HepG2 (cell line): ENCODE measurements at regions not wholly inside any gene's neighbourhood (a gene's known extent, or its start where the extent isn't known, plus 50 kb on each side); places are given as distances from the start of the nearest gene placed in this dataset.
A peak's percentile ranks its signal among the peaks of the same experiment; 100 is the strongest.

Source experiments
- ADNP ChIP-seq: sonication (generic); formaldehyde crosslinking; IDR thresholded peaks from 2 replicates; pipeline ENCODE4 v1.4.0; 2020; ENCODE audit warnings: missing genetic modification reagents
- ATF3 ChIP-seq: sonication (generic); formaldehyde crosslinking; IDR thresholded peaks from 2 replicates; pipeline ENCODE4 v1.4.0; 2020; ENCODE audit warnings: missing genetic modification reagents
- GMEB1 ChIP-seq: sonication (generic); formaldehyde crosslinking; IDR thresholded peaks from 2 replicates; pipeline ENCODE4 v1.5.1; 2020; ENCODE audit warnings: missing genetic modification reagents, mild to moderate bottlenecking, borderline replicate concordance
- HMGA1 ChIP-seq: sonication (generic); formaldehyde crosslinking; conservative IDR thresholded peaks from 2 replicates; pipeline ENCODE4 v1.4.0; 2020; ENCODE audit warnings: missing genetic modification reagents
- MBNL3 ChIP-seq: fragments of 250-450 bp; sonication (Bioruptor Pico); conservative IDR thresholded peaks from 2 replicates; pipeline ENCODE4 v1.8.0; 2022; ENCODE audit warnings: mild to moderate bottlenecking, inconsistent platforms
- MED8 ChIP-seq: sonication (generic); formaldehyde crosslinking; IDR thresholded peaks from 2 replicates; pipeline ENCODE4 v1.8.1; 2023; ENCODE audit warnings: mild to moderate bottlenecking, missing genetic modification reagents; ENCODE audit not compliant: insufficient replicate concordance
- PCBP2 ChIP-seq: fragments of 200-400 bp; formaldehyde crosslinking; optimal IDR thresholded peaks from 2 replicates; pipeline ENCODE3; 2018; ENCODE audit warnings: low read length, low read depth; ENCODE audit not compliant: poor library complexity, severe bottlenecking
- SAP130 ChIP-seq: IDR thresholded peaks from 2 replicates; pipeline ENCODE4 v1.6.1; 2016; ENCODE audit warnings: low read depth
- ZKSCAN5 ChIP-seq: sonication (generic); formaldehyde crosslinking; IDR thresholded peaks from 2 replicates; pipeline ENCODE4 v1.5.1; 2020; ENCODE audit warnings: mild to moderate bottlenecking, missing genetic modification reagents
- ZNF720 ChIP-seq: sonication (generic); formaldehyde crosslinking; IDR thresholded peaks from 2 replicates; pipeline ENCODE4 v1.4.0; 2020; ENCODE audit warnings: missing genetic modification reagents
- ZNF737 ChIP-seq: sonication (generic); formaldehyde crosslinking; IDR thresholded peaks from 2 replicates; pipeline ENCODE4 v1.5.0; 2020; ENCODE audit warnings: missing genetic modification reagents, mild to moderate bottlenecking, borderline replicate concordance
- TF ChIP-seq, protein P1 (sequence below): sonication (generic); formaldehyde crosslinking; IDR thresholded peaks from 2 replicates; pipeline ENCODE4; 2020; ENCODE audit warnings: missing genetic modification reagents, mild to moderate bottlenecking, borderline replicate concordance
- TF ChIP-seq, protein P2 (sequence below): sonication (generic); formaldehyde crosslinking; IDR thresholded peaks from 2 replicates; pipeline ENCODE4 v1.4.0; 2020; ENCODE audit warnings: missing genetic modification reagents

GRCh38 chr6:13873288-13874190, 51.2 kb upstream of the RNF182 start (continued):
- TF ChIP-seq, protein P1, sequence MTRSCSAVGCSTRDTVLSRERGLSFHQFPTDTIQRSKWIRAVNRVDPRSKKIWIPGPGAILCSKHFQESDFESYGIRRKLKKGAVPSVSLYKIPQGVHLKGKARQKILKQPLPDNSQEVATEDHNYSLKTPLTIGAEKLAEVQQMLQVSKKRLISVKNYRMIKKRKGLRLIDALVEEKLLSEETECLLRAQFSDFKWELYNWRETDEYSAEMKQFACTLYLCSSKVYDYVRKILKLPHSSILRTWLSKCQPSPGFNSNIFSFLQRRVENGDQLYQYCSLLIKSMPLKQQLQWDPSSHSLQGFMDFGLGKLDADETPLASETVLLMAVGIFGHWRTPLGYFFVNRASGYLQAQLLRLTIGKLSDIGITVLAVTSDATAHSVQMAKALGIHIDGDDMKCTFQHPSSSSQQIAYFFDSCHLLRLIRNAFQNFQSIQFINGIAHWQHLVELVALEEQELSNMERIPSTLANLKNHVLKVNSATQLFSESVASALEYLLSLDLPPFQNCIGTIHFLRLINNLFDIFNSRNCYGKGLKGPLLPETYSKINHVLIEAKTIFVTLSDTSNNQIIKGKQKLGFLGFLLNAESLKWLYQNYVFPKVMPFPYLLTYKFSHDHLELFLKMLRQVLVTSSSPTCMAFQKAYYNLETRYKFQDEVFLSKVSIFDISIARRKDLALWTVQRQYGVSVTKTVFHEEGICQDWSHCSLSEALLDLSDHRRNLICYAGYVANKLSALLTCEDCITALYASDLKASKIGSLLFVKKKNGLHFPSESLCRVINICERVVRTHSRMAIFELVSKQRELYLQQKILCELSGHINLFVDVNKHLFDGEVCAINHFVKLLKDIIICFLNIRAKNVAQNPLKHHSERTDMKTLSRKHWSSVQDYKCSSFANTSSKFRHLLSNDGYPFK (CRISPR knock-in tag) = peak; percentile 90
- TF ChIP-seq ATF3 (CRISPR knock-in tag) (peak; percentile 78; the same call in 1 of the 2 replicates), ZNF737 (peak; percentile 94; the same call in 1 of the 2 replicates), MBNL3 (CRISPR knock-in tag) (no peak), SAP130 (CRISPR knock-in tag) (peak; percentile 51; the same call in 1 of the 2 replicates), ZNF720 (CRISPR knock-in tag) (peak; percentile 88; the same call in 1 of the 2 replicates), PCBP2 (no peak), HMGA1 (no peak), MED8 (CRISPR knock-in tag) (peak; percentile 56), ZKSCAN5 (CRISPR knock-in tag) (0 out of 2 replicates have a peak, but pooled peaks have one; percentile 52), GMEB1 (CRISPR knock-in tag) (peak; percentile 51; the same call in 1 of the 2 replicates), ADNP (CRISPR knock-in tag) (0 out of 2 replicates have a peak, but pooled peaks have one; percentile 28)
- TF ChIP-seq, protein P2, sequence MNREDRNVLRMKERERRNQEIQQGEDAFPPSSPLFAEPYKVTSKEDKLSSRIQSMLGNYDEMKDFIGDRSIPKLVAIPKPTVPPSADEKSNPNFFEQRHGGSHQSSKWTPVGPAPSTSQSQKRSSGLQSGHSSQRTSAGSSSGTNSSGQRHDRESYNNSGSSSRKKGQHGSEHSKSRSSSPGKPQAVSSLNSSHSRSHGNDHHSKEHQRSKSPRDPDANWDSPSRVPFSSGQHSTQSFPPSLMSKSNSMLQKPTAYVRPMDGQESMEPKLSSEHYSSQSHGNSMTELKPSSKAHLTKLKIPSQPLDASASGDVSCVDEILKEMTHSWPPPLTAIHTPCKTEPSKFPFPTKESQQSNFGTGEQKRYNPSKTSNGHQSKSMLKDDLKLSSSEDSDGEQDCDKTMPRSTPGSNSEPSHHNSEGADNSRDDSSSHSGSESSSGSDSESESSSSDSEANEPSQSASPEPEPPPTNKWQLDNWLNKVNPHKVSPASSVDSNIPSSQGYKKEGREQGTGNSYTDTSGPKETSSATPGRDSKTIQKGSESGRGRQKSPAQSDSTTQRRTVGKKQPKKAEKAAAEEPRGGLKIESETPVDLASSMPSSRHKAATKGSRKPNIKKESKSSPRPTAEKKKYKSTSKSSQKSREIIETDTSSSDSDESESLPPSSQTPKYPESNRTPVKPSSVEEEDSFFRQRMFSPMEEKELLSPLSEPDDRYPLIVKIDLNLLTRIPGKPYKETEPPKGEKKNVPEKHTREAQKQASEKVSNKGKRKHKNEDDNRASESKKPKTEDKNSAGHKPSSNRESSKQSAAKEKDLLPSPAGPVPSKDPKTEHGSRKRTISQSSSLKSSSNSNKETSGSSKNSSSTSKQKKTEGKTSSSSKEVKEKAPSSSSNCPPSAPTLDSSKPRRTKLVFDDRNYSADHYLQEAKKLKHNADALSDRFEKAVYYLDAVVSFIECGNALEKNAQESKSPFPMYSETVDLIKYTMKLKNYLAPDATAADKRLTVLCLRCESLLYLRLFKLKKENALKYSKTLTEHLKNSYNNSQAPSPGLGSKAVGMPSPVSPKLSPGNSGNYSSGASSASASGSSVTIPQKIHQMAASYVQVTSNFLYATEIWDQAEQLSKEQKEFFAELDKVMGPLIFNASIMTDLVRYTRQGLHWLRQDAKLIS (CRISPR knock-in tag) = no peak
